NB4 (cell line): ENCODE measurements at regions not wholly inside any gene's neighbourhood (a gene's known extent, or its start where the extent isn't known, plus 50 kb on each side); places are given as distances from the start of the nearest gene placed in this dataset.
"Not testable (repeated sequence)": the region's sequence is repeated elsewhere in the genome, so short reads cannot be mapped to it uniquely, and the experiment has no call there.

Experiments used
- DNase-seq: peaks from one replicate; pipeline ENCODE4 v3.0.0; 2010; ENCODE audit warnings: low read depth
- H3K4me3 ChIP-seq: one replicate; pipeline ENCODE4 v1.5.1; 2011; ENCODE audit warnings: mild to moderate bottlenecking, low read depth, low read length, moderate library complexity
- CTCF ChIP-seq: IDR thresholded peaks from one replicate; pipeline ENCODE4 v1.5.1; 2012; ENCODE audit warnings: low read depth, low read length
- MAX ChIP-seq: IDR thresholded peaks from 2 replicates; pipeline ENCODE4 v1.6.1; 2011; ENCODE audit warnings: low read depth, low read length
- MYC ChIP-seq: IDR thresholded peaks from 2 replicates; pipeline ENCODE4 v1.6.1; 2011; ENCODE audit warnings: low read depth, low read length
- POLR2A ChIP-seq: IDR thresholded peaks from 2 replicates; pipeline ENCODE4 v1.6.1; 2011; ENCODE audit warnings: mild to moderate bottlenecking; ENCODE audit not compliant: insufficient read length; ENCODE audit errors: extremely low read depth

DNA sequence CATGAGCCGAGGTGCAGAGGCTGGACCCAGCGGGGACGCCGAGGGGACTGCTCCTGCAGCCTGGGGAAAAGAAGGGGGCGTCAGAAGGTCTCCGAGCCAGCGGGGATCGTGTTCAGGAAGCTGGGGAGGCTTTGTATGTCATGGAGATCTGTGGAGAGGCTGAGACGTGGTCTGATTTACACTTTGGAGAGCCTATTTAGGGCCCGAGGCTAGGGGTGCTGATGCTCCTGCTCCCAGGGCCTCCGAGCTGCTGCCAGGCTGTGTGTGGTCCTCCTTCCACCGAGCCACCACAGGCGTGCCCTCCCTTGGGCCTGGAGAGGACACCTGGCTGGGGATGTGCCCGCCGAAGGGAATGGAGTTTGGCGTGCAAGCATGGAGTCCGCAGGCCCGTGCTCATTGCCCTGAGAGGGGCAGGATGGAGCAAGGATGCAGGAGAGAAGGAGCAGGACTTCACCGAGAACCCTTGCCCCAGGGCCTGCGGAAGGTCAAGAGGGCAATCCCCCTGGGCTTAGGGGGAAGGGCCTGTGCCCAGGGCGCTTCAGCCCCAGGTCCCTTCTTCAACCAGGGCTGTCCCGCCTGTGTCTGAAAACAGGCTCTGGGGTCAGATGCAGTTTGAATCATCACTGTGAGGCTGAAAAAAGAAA is 252.5 kb downstream of the VAPA start:
- DNase-seq = no peak
- TF ChIP-seq CTCF (no peak), MAX (no peak), MYC (no peak)
- H3K4me3 ChIP-seq = no peak overlapping the region

DNA sequence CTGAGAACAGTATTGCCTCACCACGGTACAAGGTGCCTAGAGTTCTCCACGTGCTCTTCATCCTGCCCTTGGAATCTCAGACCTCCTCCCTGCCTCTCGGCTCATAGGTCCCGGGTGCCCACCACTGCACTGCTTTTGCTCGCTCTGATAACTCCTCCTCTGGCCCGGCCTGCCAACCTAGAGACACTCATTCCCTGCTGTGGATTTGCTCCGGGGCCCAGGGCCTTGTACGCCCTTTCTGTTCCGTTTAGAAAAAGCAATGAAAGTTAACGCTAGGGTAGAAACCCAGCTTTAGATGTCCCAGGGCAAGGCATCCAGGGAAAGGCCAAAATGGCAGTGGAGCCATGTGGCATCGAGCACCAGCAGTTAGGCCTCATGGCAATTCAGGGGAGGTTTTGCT is 253.9 kb downstream of the VAPA start:
- no peak overlapping the region for H3K4me3 ChIP-seq
- TF ChIP-seq POLR2A (no peak), CTCF (no peak), MAX (no peak), MYC (no peak)
- no peak for DNase-seq

DNA sequence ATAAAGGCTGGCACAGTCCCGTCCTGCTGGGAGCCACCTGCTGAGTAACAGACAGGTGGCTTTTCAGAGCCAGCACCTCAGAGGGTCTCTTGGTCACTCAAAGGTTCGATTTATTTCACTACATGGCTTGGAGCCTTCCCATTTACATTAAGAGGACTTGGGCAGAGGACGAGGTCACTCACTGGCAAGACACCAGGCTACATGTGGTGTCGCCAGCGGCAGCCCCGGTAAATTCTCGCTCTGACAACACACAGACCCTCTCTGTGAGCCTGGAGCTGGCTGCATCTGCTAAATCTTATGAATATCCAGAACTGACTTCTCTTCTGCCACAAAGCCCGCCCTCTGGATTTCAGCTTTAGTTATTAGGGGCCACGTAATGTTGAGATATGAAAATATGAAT is 254.7 kb downstream of the VAPA start:
- no peak overlapping the region for H3K4me3 ChIP-seq
- no peak for DNase-seq
- TF ChIP-seq POLR2A (no peak), MYC (no peak)

GRCh38 chr18:10169064-10169562 is 255.3 kb downstream of the VAPA start:
- DNase-seq = no peak
- no peak for TF ChIP-seq MYC
- no peak for TF ChIP-seq CTCF
- no peak for TF ChIP-seq MAX
- TF ChIP-seq POLR2A = no peak
- H3K4me3 ChIP-seq = no peak overlapping the region

DNA sequence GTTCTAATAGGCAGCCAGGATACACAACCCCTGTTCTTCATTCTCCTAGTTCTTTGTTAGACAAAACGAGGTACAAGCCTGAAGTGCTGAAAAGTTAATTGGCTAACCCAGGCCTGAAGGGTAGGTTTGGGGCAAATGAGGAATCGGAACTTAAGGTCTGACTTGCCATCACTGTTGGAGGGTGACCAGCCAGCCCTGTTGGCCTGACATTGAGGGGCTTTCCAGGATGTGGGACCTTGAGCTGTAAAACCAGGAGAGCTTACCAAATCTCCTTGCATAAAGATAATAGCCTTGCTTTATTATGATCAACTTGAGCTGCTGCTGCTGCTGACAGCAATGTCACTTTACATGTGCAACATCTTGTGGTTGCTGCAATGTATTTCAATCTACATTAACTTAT is 256.0 kb downstream of the VAPA start:
- H3K4me3 ChIP-seq = no peak overlapping the region
- no peak for DNase-seq
- TF ChIP-seq MAX = no peak
- TF ChIP-seq CTCF = no peak
- TF ChIP-seq MYC = no peak
- no peak for TF ChIP-seq POLR2A

- H3K4me3 ChIP-seq = no peak overlapping the region
- no peak for TF ChIP-seq MYC
- TF ChIP-seq MAX = no peak
- no peak for TF ChIP-seq POLR2A
- no peak for TF ChIP-seq CTCF
- DNase-seq = no peak
These were observed 256.6 kb downstream of the VAPA start for GRCh38 chr18:10170375-10170774.

GRCh38 chr18:10175333-10175732 is 261.5 kb downstream of the VAPA start:
- not testable (repeated sequence) for DNase-seq, H3K4me3 ChIP-seq

- not testable (repeated sequence) for DNase-seq, H3K4me3 ChIP-seq
These were observed 265.5 kb downstream of the VAPA start for GRCh38 chr18:10179326-10179725.
